Stimulated activated CD8-positive, alpha-beta memory T cell treated with anti-CD3 and anti-CD28 coated beads, Interleukin-4, amount 100 ng/mL, for 48 hours (primary cell): ENCODE measurements at regions not wholly inside any gene's neighbourhood (a gene's known extent, or its start where the extent isn't known, plus 50 kb on each side); places are given as distances from the start of the nearest gene placed in this dataset.
"Not testable (repeated sequence)": the region's sequence is repeated elsewhere in the genome, so short reads cannot be mapped to it uniquely, and the experiment has no call there.

ENCODE experiments used
- DNase-seq: peaks from one replicate; pipeline ENCODE4 v3.0.0-alpha.2; 2020

DNA sequence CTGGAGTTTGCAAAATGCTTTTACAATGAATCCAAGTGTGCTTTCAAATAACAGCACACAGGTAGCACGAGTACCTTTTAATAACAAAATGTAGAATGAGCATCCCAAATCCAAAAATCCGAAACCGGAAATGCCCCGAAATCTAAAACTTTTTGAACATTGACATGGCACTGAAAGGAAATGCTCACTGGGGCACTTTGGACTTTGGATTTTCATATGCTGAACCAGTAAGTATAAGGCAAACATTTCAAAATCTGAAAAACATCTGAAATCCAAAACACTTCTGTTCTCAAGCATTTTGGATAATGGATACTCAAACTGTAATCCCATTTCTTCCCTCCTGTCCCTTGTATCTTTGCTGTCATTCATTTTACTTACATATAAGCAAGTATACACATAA is 50.1 kb downstream of the GCNT4 start:
- DNase-seq: no peak

GRCh38 chr5:74995926-74996325 is 56.4 kb downstream of the GCNT4 start:
- DNase-seq: no peak

DNA sequence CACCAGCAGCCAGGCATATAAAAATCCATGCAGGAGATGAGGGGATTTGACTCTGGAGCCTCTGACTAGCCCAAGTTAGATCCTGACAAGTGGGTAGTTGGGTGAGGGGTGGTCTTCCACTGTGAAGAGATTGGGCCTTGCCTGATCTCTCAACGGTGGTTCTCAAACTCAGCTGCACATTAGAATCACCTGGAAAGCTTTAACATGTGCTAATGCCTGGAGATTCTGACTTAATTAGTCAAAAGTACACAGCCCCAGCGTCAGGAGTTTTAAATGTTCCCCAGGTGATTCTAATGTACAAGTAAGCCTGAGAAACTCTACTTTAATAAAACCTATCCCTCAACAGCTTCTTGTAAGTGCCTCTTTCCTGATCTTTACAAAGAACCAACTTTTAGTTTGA is 57.5 kb downstream of the GCNT4 start:
- no peak for DNase-seq

- DNase-seq: no peak
Observed at GRCh38 chr5:74993743-74994142, 58.6 kb downstream of the GCNT4 start.

DNA sequence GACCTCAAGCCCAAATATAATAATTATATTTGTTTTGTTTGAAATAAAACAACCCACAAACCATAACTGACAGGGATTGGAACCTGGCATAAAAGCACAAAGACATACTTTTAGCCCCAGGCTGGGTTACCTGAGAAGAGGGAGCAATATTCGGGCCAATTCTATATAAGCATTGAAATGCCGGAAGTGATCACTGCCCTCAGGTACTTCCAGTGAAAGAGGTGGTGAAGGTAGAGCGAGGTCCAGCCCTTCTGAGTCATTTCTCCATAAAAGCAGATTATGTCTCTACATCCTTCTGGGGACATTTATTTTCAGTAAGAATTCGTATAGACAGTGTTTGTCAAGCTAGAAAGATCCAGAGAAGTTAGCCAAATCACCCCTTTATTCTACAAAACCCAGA is 59.6 kb downstream of the GCNT4 start:
- DNase-seq: no peak

- DNase-seq: no peak
Observed at GRCh38 chr5:74991522-74991921, 60.8 kb downstream of the GCNT4 start.

DNA sequence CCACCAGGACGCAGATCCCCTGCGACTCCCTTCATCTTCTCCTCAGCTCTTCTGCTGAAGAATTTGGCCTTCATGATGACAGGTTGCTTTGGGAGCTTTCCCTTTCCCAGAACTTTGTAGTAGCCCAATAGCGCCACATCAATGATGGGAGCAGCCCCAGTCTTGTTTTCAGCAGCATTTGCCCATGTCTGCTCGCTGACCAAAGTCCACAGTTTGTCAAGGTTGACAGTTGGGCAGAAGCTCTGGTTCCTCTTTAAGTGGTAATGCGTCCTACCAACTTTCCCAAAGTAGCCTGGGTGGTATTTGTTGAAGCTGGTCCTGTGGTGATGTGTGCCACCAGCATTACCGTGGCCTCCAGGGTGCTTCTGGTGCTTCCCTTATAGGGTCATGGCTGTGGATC is 62.2 kb downstream of the GCNT4 start:
- DNase-seq: no peak

GRCh38 chr5:74988273-74988983 is 63.9 kb downstream of the GCNT4 start:
- DNase-seq: no peak

DNA sequence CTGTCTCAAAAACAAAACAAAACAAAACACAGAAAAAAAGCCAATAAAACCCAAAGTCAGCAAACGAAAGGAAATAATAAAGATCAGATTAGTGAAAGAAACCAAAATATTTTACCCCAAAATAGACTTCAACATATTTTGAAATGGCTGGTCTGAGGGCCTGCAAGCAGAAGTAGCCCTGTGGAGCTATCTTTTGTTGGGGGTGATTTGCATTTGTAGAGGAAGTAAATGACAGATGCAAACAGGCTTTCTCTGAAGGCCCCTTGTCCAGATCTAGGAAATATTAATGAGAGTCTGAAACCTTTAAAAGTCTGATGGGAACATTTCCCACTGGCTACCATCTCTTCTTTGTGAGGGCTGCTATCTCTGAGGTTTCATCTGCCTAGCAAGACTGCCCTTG is 74.0 kb downstream of the GCNT4 start:
- no peak for DNase-seq

DNA sequence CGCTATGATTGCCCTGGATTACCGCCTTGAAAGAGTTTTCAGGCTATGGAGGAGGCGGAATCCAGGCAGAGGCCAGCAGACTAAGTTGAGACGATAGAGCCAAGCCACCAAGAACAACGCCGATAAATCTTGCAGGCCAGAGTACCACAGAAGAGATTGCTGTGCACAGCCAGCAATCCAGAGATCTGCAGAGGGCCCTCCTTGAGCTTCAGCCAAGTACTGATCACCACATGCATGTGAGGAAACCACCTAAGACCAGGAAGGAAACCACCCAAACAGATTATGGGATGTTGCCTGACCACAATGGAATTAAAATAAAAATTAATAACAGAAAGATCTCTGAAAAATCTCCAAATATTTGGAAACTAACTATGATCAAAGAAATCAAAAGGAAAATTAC is 74.9 kb downstream of the GCNT4 start:
- no peak for DNase-seq

- no peak for DNase-seq
Observed at GRCh38 chr5:74976651-74977050, 75.7 kb downstream of the GCNT4 start.

DNA sequence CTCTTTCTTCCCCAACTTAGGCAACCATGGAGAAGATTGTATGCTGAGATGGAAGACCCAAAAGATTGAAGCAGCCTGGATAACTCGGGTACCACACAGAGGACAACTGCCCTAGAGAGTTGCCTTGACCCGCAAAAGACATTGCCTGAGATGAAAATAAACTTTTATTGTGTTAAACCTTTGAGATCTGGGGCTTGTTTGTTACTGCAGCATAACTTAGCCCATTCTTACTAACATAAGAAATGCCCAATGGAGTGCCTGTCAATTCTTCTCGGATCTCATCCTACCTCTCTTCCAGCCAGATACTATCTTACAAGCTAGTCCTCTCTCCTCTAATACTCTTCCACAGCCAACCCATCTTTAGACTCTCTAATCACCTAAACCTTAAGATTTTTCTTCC is 76.8 kb downstream of the GCNT4 start:
- DNase-seq: no peak

- DNase-seq: peak; percentile 26
Observed at GRCh38 chr5:74974451-74975091, 77.8 kb downstream of the GCNT4 start.

DNA sequence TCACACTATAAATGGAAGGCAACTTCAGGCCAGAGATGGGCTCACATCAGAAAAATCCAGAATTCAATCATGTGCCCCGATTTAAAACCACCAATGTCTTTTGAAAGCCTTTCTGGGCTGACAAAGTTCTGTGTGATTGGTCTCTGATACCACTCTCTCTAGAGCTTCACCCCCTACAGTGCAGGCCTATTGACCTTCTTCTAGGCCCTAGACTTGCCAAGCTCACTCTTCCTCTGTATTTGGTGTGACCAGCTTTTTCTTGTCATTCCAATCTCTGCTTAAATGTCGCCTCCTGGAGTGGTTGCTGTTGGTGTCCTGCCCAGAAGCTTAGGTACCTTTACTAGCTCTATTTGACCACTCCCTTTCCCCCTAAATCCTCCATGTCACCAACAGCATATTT is 78.7 kb downstream of the GCNT4 start:
- DNase-seq: no peak

- DNase-seq: no peak
Observed at GRCh38 chr5:74971947-74972460, 80.4 kb downstream of the GCNT4 start.

DNA sequence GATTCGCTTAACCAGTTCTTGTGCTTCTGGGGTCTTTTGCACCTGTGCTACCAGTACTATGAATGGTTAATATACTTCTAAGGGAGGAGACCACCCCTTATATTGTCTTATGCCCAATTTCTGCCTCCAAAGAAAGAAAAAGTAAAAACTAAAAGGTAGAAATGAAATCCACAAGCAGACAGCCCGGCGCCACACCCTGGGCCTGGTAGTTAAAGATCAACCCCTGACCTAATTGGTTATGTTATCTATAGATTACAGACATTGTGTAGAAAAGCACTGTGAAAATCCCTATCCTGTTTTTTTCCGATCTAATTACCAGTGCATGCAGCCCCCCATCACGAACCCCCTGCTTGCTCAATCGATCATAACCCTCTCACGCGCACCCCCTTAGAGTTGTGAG is 81.5 kb downstream of the GCNT4 start:
- DNase-seq: not testable (repeated sequence)

- no peak for DNase-seq
Observed at GRCh38 chr5:74969726-74970125, 82.6 kb downstream of the GCNT4 start.

GRCh38 chr5:74966141-74967026 is 86.0 kb downstream of the GCNT4 start:
- no peak for DNase-seq

GRCh38 chr5:74963407-74963806 is 89.0 kb downstream of the GCNT4 start:
- no peak for DNase-seq

GRCh38 chr5:74957906-74958305 is 91.7 kb upstream of the FAM169A start:
- no peak for DNase-seq

- DNase-seq: no peak
Observed at GRCh38 chr5:74957029-74957784, 91.0 kb upstream of the FAM169A start.

DNA sequence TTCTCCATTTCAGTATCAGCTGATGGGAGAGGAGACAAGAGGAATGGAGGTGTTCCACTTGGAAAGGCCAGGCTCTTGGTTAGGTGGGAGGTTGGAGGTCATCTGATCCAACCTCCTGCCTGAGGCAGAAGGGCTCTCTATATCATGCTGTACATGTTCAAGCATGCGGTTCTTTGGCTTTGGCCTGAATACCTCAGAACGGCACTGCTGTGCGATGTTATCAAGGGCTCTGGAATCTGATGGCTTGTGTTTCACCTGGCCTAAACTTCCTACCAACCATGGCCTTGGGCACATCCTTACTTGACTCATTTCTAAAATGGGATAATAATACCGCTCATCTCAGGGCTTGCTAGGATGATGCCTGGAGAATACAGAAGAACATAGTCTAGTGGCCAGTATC is 90.1 kb upstream of the FAM169A start:
- no peak for DNase-seq

GRCh38 chr5:74954919-74955318 is 88.7 kb upstream of the FAM169A start:
- DNase-seq: no peak
